ENCODE measurements at regions not wholly inside any gene's neighbourhood (a gene's known extent, or its start where the extent isn't known, plus 50 kb on each side); places are given as distances from the start of the nearest gene placed in this dataset.

DNA sequence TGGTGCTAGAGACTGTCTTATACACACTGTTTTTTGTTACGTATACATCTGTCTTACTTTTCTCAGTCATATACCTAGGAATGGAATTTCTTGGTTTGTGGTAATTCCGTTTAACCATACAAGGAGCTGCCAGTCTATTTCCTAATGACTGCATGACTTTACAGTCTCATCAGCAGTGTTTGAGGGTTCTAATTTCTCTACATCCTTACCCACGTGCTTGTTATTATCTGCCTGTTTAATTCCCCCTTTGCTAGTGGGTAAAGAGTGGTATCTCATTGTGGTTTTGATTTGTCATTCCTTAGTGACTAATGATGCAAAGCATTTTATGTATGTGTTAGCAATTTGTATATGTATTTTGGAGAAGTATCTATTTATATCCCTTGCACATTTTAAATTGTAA is 1008.0 kb downstream of the FAM181B start (continued):
- TF ChIP-seq GTF2F1 (IDR thresholded peaks at IDR 0.05; ENCODE audit: borderline replicate concordance, low read depth, low read length) (no peak), SP1 (IDR thresholded peaks at IDR 0.05; ENCODE audit: low read depth, low read length) (no peak), KDM1A (IDR thresholded peaks at IDR 0.05; ENCODE audit: borderline replicate concordance, low read length) (no peak)

Data from H1 (cell line).